Left ventricle myocardium inferior (tissue), 1 donor: ENCODE measurements at regions not wholly inside any gene's neighbourhood (a gene's known extent, or its start where the extent isn't known, plus 50 kb on each side); places are given as distances from the start of the nearest gene placed in this dataset.
"Not testable (repeated sequence)": the region's sequence is repeated elsewhere in the genome, so short reads cannot be mapped to it uniquely, and the experiment has no call there.

Experiments used
- DNase-seq: peaks from one replicate; pipeline ENCODE4 v3.0.0-alpha.2; 2020
- H3K27ac ChIP-seq: fragments of 200-600 bp; replicated peaks from 2 replicates; pipeline ENCODE4 v1.8.0; 2021
- H3K27me3 ChIP-seq: fragments of 200-600 bp; 2 replicates; pipeline ENCODE4 v1.8.0; 2021; ENCODE audit warnings: low read depth
- H3K36me3 ChIP-seq: fragments of 200-600 bp; 2 replicates; pipeline ENCODE4 v1.8.0; 2021
- H3K4me1 ChIP-seq: fragments of 200-600 bp; 2 replicates; pipeline ENCODE4 v1.8.0; 2021
- H3K4me3 ChIP-seq: fragments of 200-600 bp; 2 replicates; pipeline ENCODE4 v1.8.0; 2021; ENCODE audit warnings: mild to moderate bottlenecking, moderate library complexity
- H3K9me3 ChIP-seq: fragments of 200-600 bp; replicated peaks from 2 replicates; pipeline ENCODE4 v1.8.0; 2021
- CTCF ChIP-seq: fragments of 200-600 bp; IDR thresholded peaks from 2 replicates; pipeline ENCODE4 v1.8.0; 2021; ENCODE audit warnings: antibody characterized with exemption, mild to moderate bottlenecking, borderline replicate concordance
- intact Hi-C: fragments of 100-400 bp; cut with micrococcal nuclease; formaldehyde crosslinking; loops from one replicate; pipeline ENCODE4 v1.11.0; 2022
- donor health status: DM: no; HTN: yes; CAD: no; lungs with severe emphysema.

- no peak overlapping the region for H3K27ac ChIP-seq
- H3K9me3 ChIP-seq = peaks cover 6% of the 10 kb centered on the region
- no peaks in the 10 kb centered on the region for H3K4me1 ChIP-seq
- TF ChIP-seq CTCF = no peak
- intact Hi-C loops = no loop called here
- no peaks in the 10 kb centered on the region for H3K36me3 ChIP-seq
- DNase-seq = no peak
- no peak overlapping the region for H3K4me3 ChIP-seq
- no peaks in the 10 kb centered on the region for H3K27me3 ChIP-seq
These were observed 469.0 kb downstream of the TFEC start for GRCh38 chr7:115561335-115562110.

- Histone ChIP-seq H3K4me3 (no peak overlapping the region), H3K27me3 (no peaks in the 10 kb centered on the region), H3K27ac (no peak overlapping the region), H3K36me3 (no peaks in the 10 kb centered on the region), H3K9me3 (peaks cover 6% of the 10 kb centered on the region), H3K4me1 (no peaks in the 10 kb centered on the region)
- no peak for TF ChIP-seq CTCF
- intact Hi-C loops = no loop called here
- no peak for DNase-seq
These were observed 470.7 kb downstream of the TFEC start for GRCh38 chr7:115559877-115560276.

- Histone ChIP-seq H3K36me3 (no peaks in the 10 kb centered on the region), H3K4me1 (no peaks in the 10 kb centered on the region), H3K27me3 (no peaks in the 10 kb centered on the region), H3K27ac (no peak overlapping the region), H3K9me3 (peaks cover 6% of the 10 kb centered on the region), H3K4me3 (no peak overlapping the region)
- no peak for TF ChIP-seq CTCF
- intact Hi-C loops = no loop called here
- DNase-seq = no peak
These were observed 472.4 kb downstream of the TFEC start for GRCh38 chr7:115558161-115558560.

- H3K27ac ChIP-seq, H3K4me3 ChIP-seq, H3K27me3 ChIP-seq, DNase-seq, intact Hi-C loops, H3K4me1 ChIP-seq, H3K9me3 ChIP-seq, H3K36me3 ChIP-seq: not testable (repeated sequence)
These were observed 473.3 kb downstream of the TFEC start for GRCh38 chr7:115557296-115557695.

- TF ChIP-seq CTCF = no peak
These were observed 477.8 kb downstream of the TFEC start for GRCh38 chr7:115552766-115553165.

GRCh38 chr7:115549910-115550309, 480.7 kb downstream of the TFEC start:
- H3K4me3 ChIP-seq = no peak overlapping the region
- H3K36me3 ChIP-seq = no peaks in the 10 kb centered on the region
- intact Hi-C loops = no loop called here
- H3K27ac ChIP-seq = no peak overlapping the region
- no peaks in the 10 kb centered on the region for H3K9me3 ChIP-seq
- H3K27me3 ChIP-seq = no peaks in the 10 kb centered on the region
- TF ChIP-seq CTCF = no peak
- no peak for DNase-seq
- no peaks in the 10 kb centered on the region for H3K4me1 ChIP-seq

More at GRCh38 chr7:115552766-115553165, 477.8 kb downstream of the TFEC start:
- H3K27ac ChIP-seq = no peak overlapping the region
- peaks cover 6% of the 10 kb centered on the region for H3K9me3 ChIP-seq
- H3K36me3 ChIP-seq = no peaks in the 10 kb centered on the region
- intact Hi-C loops = no loop called here
- no peaks in the 10 kb centered on the region for H3K4me1 ChIP-seq
- no peak for DNase-seq
- H3K27me3 ChIP-seq = no peaks in the 10 kb centered on the region
- H3K4me3 ChIP-seq = no peak overlapping the region
